ENCODE measurements at regions not wholly inside any gene's neighbourhood (a gene's known extent, or its start where the extent isn't known, plus 50 kb on each side); places are given as distances from the start of the nearest gene placed in this dataset.

DNA sequence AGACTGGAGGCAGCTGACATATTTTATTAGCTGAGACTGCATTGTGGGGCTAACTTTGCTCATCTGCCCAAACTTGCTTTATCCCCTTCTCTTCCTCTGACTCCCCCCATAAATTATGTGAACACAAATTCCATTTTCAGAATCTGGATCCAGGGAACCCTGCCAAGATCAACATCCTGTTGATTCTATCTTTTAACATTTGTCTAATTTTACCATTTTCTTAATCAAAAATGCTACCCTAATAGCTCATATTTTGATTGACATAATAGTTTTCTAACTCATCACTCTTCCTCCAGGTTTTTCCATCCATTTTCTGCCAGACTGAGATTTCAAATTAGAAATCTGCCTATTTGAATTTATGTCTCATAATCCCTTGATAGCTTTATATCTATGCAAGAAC lies 184.7 kb upstream of the PRSS16 start:
- TF ChIP-seq, protein P1, sequence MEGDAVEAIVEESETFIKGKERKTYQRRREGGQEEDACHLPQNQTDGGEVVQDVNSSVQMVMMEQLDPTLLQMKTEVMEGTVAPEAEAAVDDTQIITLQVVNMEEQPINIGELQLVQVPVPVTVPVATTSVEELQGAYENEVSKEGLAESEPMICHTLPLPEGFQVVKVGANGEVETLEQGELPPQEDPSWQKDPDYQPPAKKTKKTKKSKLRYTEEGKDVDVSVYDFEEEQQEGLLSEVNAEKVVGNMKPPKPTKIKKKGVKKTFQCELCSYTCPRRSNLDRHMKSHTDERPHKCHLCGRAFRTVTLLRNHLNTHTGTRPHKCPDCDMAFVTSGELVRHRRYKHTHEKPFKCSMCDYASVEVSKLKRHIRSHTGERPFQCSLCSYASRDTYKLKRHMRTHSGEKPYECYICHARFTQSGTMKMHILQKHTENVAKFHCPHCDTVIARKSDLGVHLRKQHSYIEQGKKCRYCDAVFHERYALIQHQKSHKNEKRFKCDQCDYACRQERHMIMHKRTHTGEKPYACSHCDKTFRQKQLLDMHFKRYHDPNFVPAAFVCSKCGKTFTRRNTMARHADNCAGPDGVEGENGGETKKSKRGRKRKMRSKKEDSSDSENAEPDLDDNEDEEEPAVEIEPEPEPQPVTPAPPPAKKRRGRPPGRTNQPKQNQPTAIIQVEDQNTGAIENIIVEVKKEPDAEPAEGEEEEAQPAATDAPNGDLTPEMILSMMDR (IDR thresholded peaks at IDR 0.05; ENCODE audit: low read depth, low read length), result no peak
- H3K4me3 ChIP-seq (ENCODE audit: low read depth, low read length), result no peak overlapping the region

DNA sequence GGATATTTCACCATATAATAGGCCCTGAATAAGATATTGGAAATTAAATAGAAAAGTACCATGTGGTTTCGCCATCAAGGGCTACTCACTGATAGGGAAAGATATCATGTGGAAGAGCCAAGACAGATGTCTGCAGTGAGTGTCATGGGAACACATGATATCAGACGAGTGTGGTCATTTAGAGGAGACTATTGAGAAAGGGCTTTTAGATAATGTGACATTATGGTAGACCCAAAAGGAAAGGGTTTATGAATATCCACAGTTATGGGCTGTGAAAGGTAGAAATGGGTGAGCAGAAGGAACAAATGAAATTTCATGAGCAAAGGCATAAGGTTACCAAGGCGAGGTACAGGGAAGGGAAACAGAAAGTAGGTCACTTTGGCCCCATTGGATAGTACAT lies 182.3 kb upstream of the PRSS16 start:
- no peak overlapping the region for H3K4me3 ChIP-seq (ENCODE audit: low read depth, low read length)
- TF ChIP-seq, protein P1 (IDR thresholded peaks at IDR 0.05; ENCODE audit: low read depth, low read length), result no peak

DNA sequence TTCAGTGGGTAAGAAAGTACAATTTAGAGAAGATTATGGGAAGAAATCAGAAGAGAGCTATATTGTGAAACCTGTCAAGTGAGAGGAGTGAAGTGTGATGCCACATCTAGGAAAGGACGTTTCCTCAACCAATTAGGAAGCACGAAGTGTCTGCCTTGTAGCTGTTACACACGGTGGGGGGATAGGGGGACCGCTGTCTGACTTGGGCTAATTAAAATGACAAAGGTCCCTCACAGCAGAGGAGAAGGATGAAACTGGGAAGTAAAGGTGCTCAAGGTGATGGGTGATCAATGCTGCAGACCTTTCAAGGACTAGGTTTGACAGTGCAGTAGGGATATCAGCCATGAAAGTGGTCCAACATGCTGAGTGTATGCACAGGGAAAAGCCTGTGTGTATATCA lies 181.1 kb upstream of the PRSS16 start:
- H3K4me3 ChIP-seq (ENCODE audit: low read depth, low read length), result no peak overlapping the region
- TF ChIP-seq, protein P1 (IDR thresholded peaks at IDR 0.05; ENCODE audit: low read depth, low read length), result no peak

DNA sequence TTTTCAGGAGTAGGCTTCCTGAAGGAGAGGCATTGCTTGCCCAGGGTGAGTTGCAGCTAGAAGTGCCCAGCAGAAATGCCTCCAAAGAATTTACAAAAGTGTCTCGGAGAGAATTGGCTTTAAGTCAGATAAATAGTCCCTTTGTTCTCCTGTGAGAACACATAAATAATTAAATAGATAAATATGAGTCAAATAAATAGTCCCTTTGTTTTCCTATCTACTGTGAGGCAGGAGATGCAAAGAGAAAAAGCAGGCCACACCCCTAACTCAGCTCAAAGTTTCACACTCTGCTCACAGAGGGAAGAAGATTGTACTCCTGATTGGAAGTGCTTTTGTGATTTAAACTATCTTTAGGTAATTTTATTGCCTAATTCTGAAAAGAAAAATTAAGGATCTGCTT lies 180.7 kb upstream of the PRSS16 start:
- no peak overlapping the region for H3K4me3 ChIP-seq (ENCODE audit: low read depth, low read length)
- TF ChIP-seq, protein P1 (IDR thresholded peaks at IDR 0.05; ENCODE audit: low read depth, low read length), result no peak

DNA sequence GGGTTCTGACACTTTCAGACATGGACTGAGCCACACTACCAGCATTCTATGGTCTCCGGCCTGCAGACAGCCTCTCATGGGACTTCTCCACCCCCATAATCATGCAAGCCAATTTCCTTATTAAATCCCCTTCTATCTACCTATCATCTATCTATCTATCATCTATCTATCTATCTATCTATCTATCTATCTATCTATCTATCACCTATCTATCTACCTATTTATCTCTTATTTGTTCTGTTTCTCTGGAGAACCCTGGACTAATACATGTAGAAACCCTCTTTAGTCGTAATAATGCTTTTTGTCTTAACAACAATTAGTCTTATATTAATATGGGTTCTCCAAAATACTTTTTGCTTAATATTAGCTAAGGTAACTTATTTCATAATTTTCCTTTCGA lies 174.1 kb upstream of the PRSS16 start:
- TF ChIP-seq, protein P1 (IDR thresholded peaks at IDR 0.05; ENCODE audit: low read depth, low read length), result no peak
- H3K4me3 ChIP-seq (ENCODE audit: low read depth, low read length), result no peak overlapping the region

DNA sequence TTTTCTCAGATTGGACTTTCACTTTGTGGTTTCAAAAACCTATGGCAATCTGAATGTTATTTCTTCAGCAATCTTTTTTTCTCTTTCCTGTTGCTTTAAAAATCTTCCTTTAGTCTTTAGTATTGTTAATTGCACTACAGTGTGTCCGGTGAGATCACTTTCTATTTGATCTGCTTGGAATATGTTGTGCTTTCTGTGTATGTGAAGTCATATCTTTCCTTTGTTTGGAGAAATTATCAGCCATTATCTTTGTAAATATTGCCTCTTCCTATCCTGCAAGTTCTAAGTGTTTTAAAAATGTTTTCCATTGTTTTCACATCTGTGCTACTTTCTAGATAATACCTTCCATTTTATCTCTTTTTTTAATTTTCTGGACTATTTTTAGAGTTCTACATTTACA lies 171.4 kb upstream of the PRSS16 start:
- TF ChIP-seq, protein P1 (IDR thresholded peaks at IDR 0.05; ENCODE audit: low read depth, low read length), result no peak
- H3K4me3 ChIP-seq (ENCODE audit: low read depth, low read length), result no peak overlapping the region

DNA sequence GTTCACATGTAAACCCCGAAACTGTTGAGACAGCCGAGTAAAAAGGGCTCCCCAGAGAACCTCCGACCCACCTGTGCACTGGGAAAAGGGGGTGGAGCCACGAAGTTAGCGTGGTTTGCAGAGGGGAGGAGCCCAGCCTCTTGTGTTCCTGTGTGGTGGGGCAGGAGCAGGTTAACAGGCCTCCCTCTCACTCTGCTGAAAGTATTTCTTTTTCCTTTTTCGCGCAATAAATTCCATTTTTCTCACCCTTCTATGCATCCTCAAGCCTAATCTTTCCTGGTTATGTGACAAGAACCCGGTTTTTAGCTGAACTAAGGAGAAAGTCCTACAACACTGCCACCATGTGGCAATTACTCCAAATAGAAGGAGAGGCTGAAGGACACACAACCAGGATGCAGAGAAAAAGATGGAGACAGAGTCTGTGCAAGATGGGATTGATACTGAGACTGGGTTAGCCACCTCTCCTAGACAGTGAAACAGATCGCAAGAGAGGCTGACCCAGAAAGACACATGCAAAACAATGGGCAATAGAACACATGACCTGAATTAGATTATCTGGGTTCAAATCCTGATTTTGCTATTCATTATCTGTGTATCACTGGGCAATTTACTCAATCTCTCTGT lies 168.7 kb upstream of the PRSS16 start:
- TF ChIP-seq, protein P1 (IDR thresholded peaks at IDR 0.05; ENCODE audit: low read depth, low read length), result no peak
- H3K4me3 ChIP-seq (ENCODE audit: low read depth, low read length), result no peak overlapping the region

Data from WI38 (cell line).